IPS DF 6.9 (cell line): ENCODE measurements at regions not wholly inside any gene's neighbourhood (a gene's known extent, or its start where the extent isn't known, plus 50 kb on each side); places are given as distances from the start of the nearest gene placed in this dataset.
"Not testable (repeated sequence)": the region's sequence is repeated elsewhere in the genome, so short reads cannot be mapped to it uniquely, and the experiment has no call there.

Experiments used
- DNase-seq: peaks from one replicate; pipeline ENCODE4 v3.0.0-alpha.2; 2013; ENCODE audit warnings: low read depth, low spot score
- H3K27ac ChIP-seq: one replicate; pipeline ENCODE4 v1.5.1; 2013; ENCODE audit warnings: low read length, control low read depth
- H3K27me3 ChIP-seq: 2 replicates; pipeline ENCODE4 v1.6.1; 2013; ENCODE audit warnings: mild to moderate bottlenecking, low read length; ENCODE audit not compliant: control insufficient read depth, insufficient read depth
- H3K36me3 ChIP-seq: 2 replicates; pipeline ENCODE4 v1.6.1; 2013; ENCODE audit warnings: low read length; ENCODE audit not compliant: control insufficient read depth, insufficient read depth
- H3K4me1 ChIP-seq: 2 replicates; pipeline ENCODE4 v1.6.1; 2013; ENCODE audit warnings: low read length; ENCODE audit not compliant: control insufficient read depth, insufficient read depth
- H3K4me3 ChIP-seq: 2 replicates; pipeline ENCODE4 v1.5.1; 2013; ENCODE audit warnings: mild to moderate bottlenecking, low read length
- H3K9me3 ChIP-seq: 2 replicates; pipeline ENCODE4 v1.6.1; 2013; ENCODE audit warnings: low read length, inconsistent platforms; ENCODE audit not compliant: control insufficient read depth, insufficient read depth
- WGBS: extraction: QIAGEN DNeasy Blood & Tissue Kit; methylation state at CpG from one replicate; pipeline ENCODE4 v1.1.7; 2013; ENCODE audit warnings: mixed read lengths, missing lambda C conversion rate; ENCODE audit not compliant: insufficient read length, insufficient coverage; 5-methylcytosine and 5-hydroxymethylcytosine counted together

- Histone ChIP-seq H3K27ac (no peak overlapping the region), H3K27me3 (no peaks in the 10 kb centered on the region), H3K4me3 (no peak overlapping the region), H3K36me3 (no peaks in the 10 kb centered on the region), H3K9me3 (no peaks in the 10 kb centered on the region), H3K4me1 (no peaks in the 10 kb centered on the region; the same call in 1 of the 2 replicates)
- DNase-seq, result no peak
- no CpG with 5 or more reads among the region's 10 CpGs for WGBS
These were observed 91.8 kb upstream of the ATXN3L start for GRCh38 chrX:13411496-13412207.

GRCh38 chrX:13408599-13408998 lies 88.7 kb upstream of the ATXN3L start:
- not testable (repeated sequence) for H3K27me3 ChIP-seq
- no CpG with 5 or more reads among the region's 1 CpG for WGBS

GRCh38 chrX:13404777-13405176 lies 84.9 kb upstream of the ATXN3L start:
- H3K27ac ChIP-seq, H3K4me1 ChIP-seq, H3K4me3 ChIP-seq, H3K27me3 ChIP-seq, H3K36me3 ChIP-seq, H3K9me3 ChIP-seq, DNase-seq: not testable (repeated sequence)
- no CpG with 5 or more reads among the region's 7 CpGs for WGBS

More at GRCh38 chrX:13408599-13408998, 88.7 kb upstream of the ATXN3L start:
- not testable (repeated sequence) for DNase-seq, H3K4me1 ChIP-seq, H3K36me3 ChIP-seq, H3K4me3 ChIP-seq, H3K9me3 ChIP-seq, H3K27ac ChIP-seq

- H3K27me3 ChIP-seq, result no peaks in the 10 kb centered on the region
- no peak for DNase-seq
- H3K4me3 ChIP-seq, result no peak overlapping the region
- no peaks in the 10 kb centered on the region for H3K9me3 ChIP-seq
- no CpG with 5 or more reads among the region's 6 CpGs for whole genome bisulfite sequencing
- no peak overlapping the region for H3K27ac ChIP-seq
- no peaks in the 10 kb centered on the region for H3K36me3 ChIP-seq
- no peaks in the 10 kb centered on the region; the same call in 1 of the 2 replicates for H3K4me1 ChIP-seq
These were observed 84.5 kb upstream of the ATXN3L start for GRCh38 chrX:13404364-13404763.

- no peaks in the 10 kb centered on the region for H3K36me3 ChIP-seq
- no peak overlapping the region for H3K27ac ChIP-seq
- H3K4me3 ChIP-seq, result no peak overlapping the region
- H3K4me1 ChIP-seq, result no peaks in the 10 kb centered on the region; the same call in 1 of the 2 replicates
- no peaks in the 10 kb centered on the region for H3K9me3 ChIP-seq
- WGBS, result no CpG with 5 or more reads among the region's 2 CpGs
- no peak for DNase-seq
- H3K27me3 ChIP-seq, result no peaks in the 10 kb centered on the region
These were observed 81.9 kb upstream of the ATXN3L start for GRCh38 chrX:13401724-13402123.

GRCh38 chrX:13398839-13399238 lies 79.0 kb upstream of the ATXN3L start:
- no peak overlapping the region for H3K4me3 ChIP-seq
- no CpG with 5 or more reads among the region's 1 CpG for WGBS
- no peak overlapping the region for H3K27ac ChIP-seq
- no peaks in the 10 kb centered on the region for H3K4me1 ChIP-seq
- H3K27me3 ChIP-seq, result no peaks in the 10 kb centered on the region
- H3K9me3 ChIP-seq, result no peaks in the 10 kb centered on the region
- H3K36me3 ChIP-seq, result no peaks in the 10 kb centered on the region
- DNase-seq, result no peak

- Histone ChIP-seq H3K9me3 (no peaks in the 10 kb centered on the region), H3K27ac (no peak overlapping the region), H3K4me1 (no peaks in the 10 kb centered on the region), H3K27me3 (no peaks in the 10 kb centered on the region), H3K36me3 (no peaks in the 10 kb centered on the region), H3K4me3 (no peak overlapping the region)
- no CpG with 5 or more reads among the region's 5 CpGs for WGBS
- no peak for DNase-seq
These were observed 78.3 kb upstream of the ATXN3L start for GRCh38 chrX:13397878-13398818.

GRCh38 chrX:13396924-13397323 lies 77.1 kb upstream of the ATXN3L start:
- Histone ChIP-seq H3K9me3 (no peaks in the 10 kb centered on the region), H3K27ac (no peak overlapping the region), H3K4me1 (no peaks in the 10 kb centered on the region), H3K36me3 (no peaks in the 10 kb centered on the region), H3K4me3 (no peak overlapping the region), H3K27me3 (no peaks in the 10 kb centered on the region)
- DNase-seq, result no peak

- WGBS, result no CpG with 5 or more reads among the region's 1 CpG
- Histone ChIP-seq H3K4me1 (no peaks in the 10 kb centered on the region; the same call in 1 of the 2 replicates), H3K4me3 (no peak overlapping the region), H3K36me3 (no peaks in the 10 kb centered on the region), H3K27ac (no peak overlapping the region), H3K9me3 (no peaks in the 10 kb centered on the region), H3K27me3 (no peaks in the 10 kb centered on the region)
- no peak for DNase-seq
These were observed 69.6 kb upstream of the ATXN3L start for GRCh38 chrX:13389501-13389900.

- H3K27me3 ChIP-seq, result no peaks in the 10 kb centered on the region
- H3K27ac ChIP-seq, result no peak overlapping the region
- no CpG with 5 or more reads among the region's 2 CpGs for WGBS
- H3K36me3 ChIP-seq, result no peaks in the 10 kb centered on the region
- H3K9me3 ChIP-seq, result no peaks in the 10 kb centered on the region
- no peaks in the 10 kb centered on the region; the same call in 1 of the 2 replicates for H3K4me1 ChIP-seq
- no peak overlapping the region for H3K4me3 ChIP-seq
- DNase-seq, result no peak
These were observed 68.0 kb upstream of the ATXN3L start for GRCh38 chrX:13387666-13388494.
